ENCODE measurements at regions not wholly inside any gene's neighbourhood (a gene's known extent, or its start where the extent isn't known, plus 50 kb on each side); places are given as distances from the start of the nearest gene placed in this dataset.

DNA sequence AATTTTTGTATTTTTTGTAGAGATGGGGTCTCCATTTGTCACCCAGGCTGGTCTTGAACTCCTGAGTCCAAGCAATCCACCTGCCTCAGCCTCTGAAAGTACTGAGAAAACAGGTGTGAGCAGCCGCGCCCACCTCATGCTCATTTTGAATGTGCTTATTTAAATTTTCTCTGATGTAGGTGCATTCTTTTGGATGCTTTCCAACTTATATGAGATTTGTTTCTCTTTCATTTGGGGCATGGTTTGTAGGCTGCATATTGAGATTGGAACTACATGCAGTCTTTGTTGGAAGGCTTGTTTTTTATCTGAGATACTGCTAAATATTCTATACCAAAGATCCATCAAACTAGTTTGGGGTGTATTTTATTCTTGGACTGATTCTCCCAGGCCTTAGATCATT is 81.0 kb upstream of the IVNS1ABP start:
- DNase-seq (ENCODE audit: low read depth, low spot score): no peak
- Histone ChIP-seq H3K4me3 (replicated peaks in 1 of 3; ENCODE audit: insufficient read depth in 1 of 3, low read depth in 1 of 3, low read length in 3 of 3) (no peak overlapping the region), H3K27ac (ENCODE audit: insufficient read depth, low read depth, low read length) (no peak overlapping the region), H3K79me2 (ENCODE audit: control insufficient read depth, insufficient read depth, low read length) (no peaks in the 10 kb centered on the region), H3K4me1 (ENCODE audit: control insufficient read depth, extremely low read depth, insufficient read depth, low read length) (no peaks in the 10 kb centered on the region), H4K20me1 (replicated peaks; ENCODE audit: control insufficient read depth, extremely low read depth, insufficient read depth, low read length) (no peaks in the 10 kb centered on the region), H3K9ac (replicated peaks; ENCODE audit: extremely low read depth, insufficient read depth, low read length) (no peak overlapping the region), H3K9me1 (replicated peaks; ENCODE audit: control insufficient read depth, extremely low read depth, insufficient read depth, low read length) (no peaks in the 10 kb centered on the region), H3K36me3 (ENCODE audit: control insufficient read depth in 2 of 2, extremely low read depth in 1 of 2, insufficient read depth in 2 of 2, low read length in 2 of 2) (no peaks in the 10 kb centered on the region), H3K27me3 (ENCODE audit: control insufficient read depth in 2 of 2, insufficient read depth in 2 of 2, low read length in 2 of 2) (no peaks in the 10 kb centered on the region), H2AFZ (ENCODE audit: low read depth, low read length) (no peak overlapping the region), H3K9me3 (replicated peaks; ENCODE audit: control insufficient read depth, insufficient read depth, low read length) (no peaks in the 10 kb centered on the region), H3K4me2 (ENCODE audit: insufficient read depth, low read length) (no peak overlapping the region)
- POLR2A ChIA-PET: no interaction called here
- CTCF ChIA-PET: interaction anchor here (0.7 to 1.5 kb wide), 2 partner anchors 18 to 20 kb away, joined by 3 read pairs; no protein-coding TSS in a partner anchor
- dilution Hi-C loops (cut with MboI; ENCODE audit: extremely low pct_ligation_motif_present, low sequenced_read_pairs): no loop called here
- no TSS peak for BruUV-seq (replicated peaks)
- intact Hi-C loops (cut with micrococcal nuclease): no loop called here
- no peak for FAIRE-seq
- TF ChIP-seq, protein P1, sequence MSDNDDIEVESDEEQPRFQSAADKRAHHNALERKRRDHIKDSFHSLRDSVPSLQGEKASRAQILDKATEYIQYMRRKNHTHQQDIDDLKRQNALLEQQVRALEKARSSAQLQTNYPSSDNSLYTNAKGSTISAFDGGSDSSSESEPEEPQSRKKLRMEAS (IDR thresholded peaks at IDR 0.05; ENCODE audit: insufficient read depth, insufficient read length): no peak
- TF ChIP-seq EZH2 (IDR thresholded peaks at IDR 0.05; ENCODE audit: borderline replicate concordance, low read depth, low read length, severe bottlenecking): no peak
- TF ChIP-seq, protein P2, sequence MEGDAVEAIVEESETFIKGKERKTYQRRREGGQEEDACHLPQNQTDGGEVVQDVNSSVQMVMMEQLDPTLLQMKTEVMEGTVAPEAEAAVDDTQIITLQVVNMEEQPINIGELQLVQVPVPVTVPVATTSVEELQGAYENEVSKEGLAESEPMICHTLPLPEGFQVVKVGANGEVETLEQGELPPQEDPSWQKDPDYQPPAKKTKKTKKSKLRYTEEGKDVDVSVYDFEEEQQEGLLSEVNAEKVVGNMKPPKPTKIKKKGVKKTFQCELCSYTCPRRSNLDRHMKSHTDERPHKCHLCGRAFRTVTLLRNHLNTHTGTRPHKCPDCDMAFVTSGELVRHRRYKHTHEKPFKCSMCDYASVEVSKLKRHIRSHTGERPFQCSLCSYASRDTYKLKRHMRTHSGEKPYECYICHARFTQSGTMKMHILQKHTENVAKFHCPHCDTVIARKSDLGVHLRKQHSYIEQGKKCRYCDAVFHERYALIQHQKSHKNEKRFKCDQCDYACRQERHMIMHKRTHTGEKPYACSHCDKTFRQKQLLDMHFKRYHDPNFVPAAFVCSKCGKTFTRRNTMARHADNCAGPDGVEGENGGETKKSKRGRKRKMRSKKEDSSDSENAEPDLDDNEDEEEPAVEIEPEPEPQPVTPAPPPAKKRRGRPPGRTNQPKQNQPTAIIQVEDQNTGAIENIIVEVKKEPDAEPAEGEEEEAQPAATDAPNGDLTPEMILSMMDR (IDR thresholded peaks at IDR 0.05; ENCODE audit: extremely low read depth in 1 of 2, insufficient read depth in 1 of 2, low read depth in 1 of 2, low read length in 2 of 2): no peak
- no peak for TF ChIP-seq GATA2 (IDR thresholded peaks at IDR 0.05; ENCODE audit: insufficient read depth, insufficient read length, low read depth, low read length)
- TF ChIP-seq MYC (IDR thresholded peaks at IDR 0.05; ENCODE audit: low read depth, low read length): no peak
- no peak for TF ChIP-seq POLR2A (IDR thresholded peaks at IDR 0.05; ENCODE audit: low read depth, low read length)
- TF ChIP-seq JUN (IDR thresholded peaks at IDR 0.05; ENCODE audit: borderline replicate concordance, insufficient read depth, insufficient read length, low read depth): no peak

Measured in endothelial cell of umbilical vein (primary cell).